ENCODE measurements at regions not wholly inside any gene's neighbourhood (a gene's known extent, or its start where the extent isn't known, plus 50 kb on each side); places are given as distances from the start of the nearest gene placed in this dataset.

DNA sequence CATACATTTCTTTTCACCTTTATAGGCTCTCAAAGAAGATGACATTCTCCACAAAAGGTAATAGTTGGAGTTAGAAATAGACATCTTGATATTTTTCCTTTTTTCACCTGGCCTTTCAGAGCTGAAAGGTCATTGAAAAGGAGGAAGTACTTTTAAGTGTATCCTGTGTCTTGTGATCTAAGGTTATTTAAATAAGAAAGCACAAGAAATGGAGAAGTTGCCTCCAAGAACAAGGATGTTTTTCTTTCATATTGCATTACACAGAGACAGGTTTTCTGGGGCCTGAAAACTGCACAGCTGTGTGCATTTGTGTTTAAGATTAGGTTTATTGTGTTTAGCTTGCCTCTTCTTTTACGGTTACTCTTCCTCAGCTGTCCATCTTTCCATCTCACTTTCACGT lies 103.4 kb upstream of the SEMA3D start:
- no peak for DNase-seq

DNA sequence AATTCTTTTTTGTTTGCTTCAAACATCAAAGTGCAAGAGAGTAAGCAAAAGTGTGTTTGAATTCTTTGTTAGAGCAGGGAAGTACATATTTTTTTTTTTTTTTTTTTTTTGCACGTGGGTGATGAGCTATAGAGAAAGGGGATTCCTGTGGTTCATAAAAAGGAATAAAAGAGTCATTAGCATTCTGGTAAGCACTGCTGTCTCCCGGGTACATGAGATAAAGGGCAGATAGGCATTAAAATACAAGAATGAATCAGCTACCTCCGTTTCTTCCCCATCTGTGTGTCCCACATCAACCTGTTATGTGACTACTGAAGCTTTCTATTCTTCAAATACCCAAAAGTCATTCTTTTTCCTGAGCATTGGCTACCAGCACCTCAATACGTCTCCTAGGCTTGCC lies 102.4 kb upstream of the SEMA3D start:
- Histone ChIP-seq H3K9me3 (no peaks in the 10 kb centered on the region), H3K4me1 (no peaks in the 10 kb centered on the region), H3K27me3 (no peaks in the 10 kb centered on the region), H3K36me3 (no peaks in the 10 kb centered on the region), H3K4me3 (no peak overlapping the region), H3K27ac (no peak overlapping the region)
- whole genome bisulfite sequencing, 2 donors (ENCODE audit: low coverage in 1 of 2), result 45 to 53% methylated on average over 3 to 4 of the region's 4 CpGs
- intact Hi-C loops (cut with DNase I; ENCODE audit: low total_unique reads) (no loop called here), in situ Hi-C loops (cut with MboI; ENCODE audit: low pct_ligation_motif_present in 1 of 4, low pct_unique_long_range_greater_than_20kb in 1 of 4, low sequenced_read_pairs in 3 of 4) (no loop called here)
- no peak for DNase-seq
- TF ChIP-seq, protein P1, sequence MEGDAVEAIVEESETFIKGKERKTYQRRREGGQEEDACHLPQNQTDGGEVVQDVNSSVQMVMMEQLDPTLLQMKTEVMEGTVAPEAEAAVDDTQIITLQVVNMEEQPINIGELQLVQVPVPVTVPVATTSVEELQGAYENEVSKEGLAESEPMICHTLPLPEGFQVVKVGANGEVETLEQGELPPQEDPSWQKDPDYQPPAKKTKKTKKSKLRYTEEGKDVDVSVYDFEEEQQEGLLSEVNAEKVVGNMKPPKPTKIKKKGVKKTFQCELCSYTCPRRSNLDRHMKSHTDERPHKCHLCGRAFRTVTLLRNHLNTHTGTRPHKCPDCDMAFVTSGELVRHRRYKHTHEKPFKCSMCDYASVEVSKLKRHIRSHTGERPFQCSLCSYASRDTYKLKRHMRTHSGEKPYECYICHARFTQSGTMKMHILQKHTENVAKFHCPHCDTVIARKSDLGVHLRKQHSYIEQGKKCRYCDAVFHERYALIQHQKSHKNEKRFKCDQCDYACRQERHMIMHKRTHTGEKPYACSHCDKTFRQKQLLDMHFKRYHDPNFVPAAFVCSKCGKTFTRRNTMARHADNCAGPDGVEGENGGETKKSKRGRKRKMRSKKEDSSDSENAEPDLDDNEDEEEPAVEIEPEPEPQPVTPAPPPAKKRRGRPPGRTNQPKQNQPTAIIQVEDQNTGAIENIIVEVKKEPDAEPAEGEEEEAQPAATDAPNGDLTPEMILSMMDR (IDR thresholded peaks at IDR 0.05), result no peak
- TF ChIP-seq POLR2AphosphoS5 (IDR thresholded peaks at IDR 0.05) (no peak), POLR2A (IDR thresholded peaks at IDR 0.05) (no peak), EP300 (IDR thresholded peaks at IDR 0.05; ENCODE audit: low read depth) (no peak)

More for the DNA sequence above, 103.4 kb upstream of the SEMA3D start:
- H3K27me3 ChIP-seq, result no peaks in the 10 kb centered on the region
- no peaks in the 10 kb centered on the region for H3K4me1 ChIP-seq
- no peaks in the 10 kb centered on the region for H3K36me3 ChIP-seq
- intact Hi-C loops (cut with DNase I; ENCODE audit: low total_unique reads) (no loop called here), in situ Hi-C loops (cut with MboI; ENCODE audit: low pct_ligation_motif_present in 1 of 4, low pct_unique_long_range_greater_than_20kb in 1 of 4, low sequenced_read_pairs in 3 of 4) (no loop called here)
- H3K9me3 ChIP-seq, result no peaks in the 10 kb centered on the region
- H3K4me3 ChIP-seq, result no peak overlapping the region
- TF ChIP-seq, protein P1 (IDR thresholded peaks at IDR 0.05), result no peak
- TF ChIP-seq EP300 (IDR thresholded peaks at IDR 0.05; ENCODE audit: low read depth) (no peak), POLR2A (IDR thresholded peaks at IDR 0.05) (no peak), POLR2AphosphoS5 (IDR thresholded peaks at IDR 0.05) (no peak)
- 46 to 56% methylated on average over 2 of the region's 2 CpGs for WGBS, 2 donors (ENCODE audit: low coverage in 1 of 2)
- no peak overlapping the region for H3K27ac ChIP-seq

DNA sequence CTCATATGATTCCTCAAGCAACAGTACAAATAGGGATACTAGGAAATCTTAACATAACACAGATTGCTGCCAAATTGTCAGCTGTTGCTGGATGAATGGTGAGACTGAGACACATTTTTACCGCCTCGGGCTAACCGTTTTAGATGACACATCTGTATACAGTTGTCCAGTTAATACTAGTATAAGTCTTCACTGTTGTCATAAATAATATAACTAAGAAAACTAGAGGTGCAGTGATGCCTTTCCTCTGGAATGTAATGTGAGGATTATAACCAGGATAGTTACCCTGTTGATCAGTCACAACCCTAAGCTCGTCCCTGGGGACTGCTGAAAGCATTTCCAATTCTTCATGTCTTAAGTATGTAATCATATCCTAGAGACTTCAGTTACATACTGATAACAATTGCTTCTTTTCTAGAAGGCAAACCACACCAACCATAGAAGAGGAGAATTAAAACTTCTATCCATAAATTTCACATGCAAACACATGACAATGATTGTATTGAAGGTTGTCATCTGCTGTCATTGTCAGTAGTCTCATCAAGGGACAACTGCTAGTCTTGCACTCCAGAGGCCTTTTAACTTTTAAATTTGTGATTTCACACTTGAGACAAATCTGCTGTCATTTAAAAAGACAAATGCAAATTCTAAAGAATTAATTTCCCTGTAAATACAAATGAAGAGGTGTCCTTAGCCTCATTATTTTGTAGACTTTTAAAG lies 100.4 kb upstream of the SEMA3D start:
- TF ChIP-seq POLR2AphosphoS5 (IDR thresholded peaks at IDR 0.05) (no peak), POLR2A (IDR thresholded peaks at IDR 0.05) (no peak), EP300 (IDR thresholded peaks at IDR 0.05; ENCODE audit: low read depth) (no peak)
- TF ChIP-seq, protein P1 (IDR thresholded peaks at IDR 0.05), result no peak
- intact Hi-C loops (cut with DNase I; ENCODE audit: low total_unique reads) (no loop called here), in situ Hi-C loops (cut with MboI; ENCODE audit: low pct_ligation_motif_present in 1 of 4, low pct_unique_long_range_greater_than_20kb in 1 of 4, low sequenced_read_pairs in 3 of 4) (no loop called here)
- Histone ChIP-seq H3K4me1 (no peaks in the 10 kb centered on the region), H3K27me3 (no peaks in the 10 kb centered on the region), H3K36me3 (no peaks in the 10 kb centered on the region), H3K27ac (no peak overlapping the region), H3K4me3 (no peak overlapping the region), H3K9me3 (no peaks in the 10 kb centered on the region)
- 63 to 70% methylated on average over 4 of the region's 4 CpGs for WGBS, 2 donors (ENCODE audit: low coverage in 1 of 2)
- no peak for DNase-seq

DNA sequence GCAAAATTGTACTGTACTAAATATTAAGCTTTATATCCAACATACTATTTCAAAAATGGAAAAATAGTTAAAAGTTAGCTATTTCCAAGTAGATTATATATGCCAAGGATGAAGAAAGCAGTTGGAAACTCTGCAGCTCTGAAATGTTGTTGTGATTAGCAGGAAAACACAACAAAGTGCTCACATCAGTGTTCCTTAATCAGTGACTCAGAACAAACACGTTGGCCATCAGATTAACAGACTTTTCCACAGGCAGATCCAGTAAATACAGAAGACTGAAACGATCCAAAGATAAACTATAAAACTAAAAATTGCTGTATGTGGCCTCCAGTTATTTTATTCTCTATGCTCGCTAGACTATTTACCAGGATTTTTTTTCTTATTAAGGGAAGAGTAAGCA lies 99.6 kb upstream of the SEMA3D start:
- WGBS, 2 donors (ENCODE audit: low coverage in 1 of 2), result 43% methylated on average over 3 of the region's 3 CpGs
- H3K4me3 ChIP-seq, result no peak overlapping the region
- no peak for TF ChIP-seq EP300 (IDR thresholded peaks at IDR 0.05; ENCODE audit: low read depth)
- intact Hi-C loops (cut with DNase I; ENCODE audit: low total_unique reads), result no loop called here
- H3K27ac ChIP-seq, result no peak overlapping the region
- no peaks in the 10 kb centered on the region for H3K4me1 ChIP-seq
- no peaks in the 10 kb centered on the region for H3K36me3 ChIP-seq
- H3K9me3 ChIP-seq, result no peaks in the 10 kb centered on the region
- no peak for DNase-seq
- in situ Hi-C loops (cut with MboI; ENCODE audit: low pct_ligation_motif_present in 1 of 4, low pct_unique_long_range_greater_than_20kb in 1 of 4, low sequenced_read_pairs in 3 of 4), result no loop called here
- no peaks in the 10 kb centered on the region for H3K27me3 ChIP-seq

DNA sequence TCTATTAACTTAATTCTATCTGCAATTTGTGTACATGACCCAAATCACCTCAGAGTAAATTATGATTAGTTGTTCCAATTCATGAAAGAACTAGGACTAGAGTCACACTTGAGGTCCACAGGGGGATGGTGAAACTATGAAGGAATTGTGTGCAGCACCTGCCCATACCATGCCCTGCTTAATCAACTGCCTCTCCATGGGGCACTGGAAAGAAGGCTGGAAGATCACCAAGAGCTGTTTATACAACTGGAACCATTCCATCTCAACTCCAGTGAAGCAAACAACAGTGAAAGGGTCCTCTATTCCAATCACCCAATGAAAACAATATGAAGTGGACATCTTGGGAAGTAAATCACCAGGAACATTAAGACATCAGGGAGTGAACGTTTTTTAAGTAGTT lies 98.7 kb upstream of the SEMA3D start:
- H3K36me3 ChIP-seq, result no peaks in the 10 kb centered on the region
- WGBS, 2 donors (ENCODE audit: low coverage in 1 of 2), result 0 to 42% methylated on average over 1 of the region's 1 CpG
- intact Hi-C loops (cut with DNase I; ENCODE audit: low total_unique reads) (no loop called here), in situ Hi-C loops (cut with MboI; ENCODE audit: low pct_ligation_motif_present in 1 of 4, low pct_unique_long_range_greater_than_20kb in 1 of 4, low sequenced_read_pairs in 3 of 4) (no loop called here)
- TF ChIP-seq POLR2AphosphoS5 (IDR thresholded peaks at IDR 0.05) (no peak), POLR2A (IDR thresholded peaks at IDR 0.05) (no peak), EP300 (IDR thresholded peaks at IDR 0.05; ENCODE audit: low read depth) (no peak)
- TF ChIP-seq, protein P1 (IDR thresholded peaks at IDR 0.05), result no peak
- no peak for DNase-seq
- no peak overlapping the region for H3K27ac ChIP-seq
- H3K27me3 ChIP-seq, result no peaks in the 10 kb centered on the region
- no peak overlapping the region for H3K4me3 ChIP-seq
- no peaks in the 10 kb centered on the region for H3K9me3 ChIP-seq
- no peaks in the 10 kb centered on the region for H3K4me1 ChIP-seq
